Uterus (tissue), 3 donors: ENCODE measurements at regions not wholly inside any gene's neighbourhood (a gene's known extent, or its start where the extent isn't known, plus 50 kb on each side); places are given as distances from the start of the nearest gene placed in this dataset.

Experiments
- DNase-seq, 2 donors: peaks; one replicate each; pipeline ENCODE4 v3.0.0-alpha.2; 2019 to 2020
- H3K27ac ChIP-seq, 2 donors: fragments of 200-600 bp; sonication (generic); 1 replicate in 1 of 2; 2 replicates in 1 of 2; pipeline ENCODE4 v1.5.1; 2016 to 2018
- H3K27me3 ChIP-seq, 2 donors: fragments of 200-600 bp; sonication (generic); one replicate each; pipeline ENCODE4 v1.5.1; 2018 to 2019; ENCODE audit warnings: control low read depth in 1 of 2
- H3K36me3 ChIP-seq, 2 donors: fragments of 200-600 bp; sonication (generic); one replicate each; pipeline ENCODE4 v1.5.1; 2019; ENCODE audit warnings: control low read depth in 1 of 2
- H3K4me1 ChIP-seq, 2 donors: fragments of 200-600 bp; sonication (generic); one replicate each; pipeline ENCODE4 v1.5.1; 2018 to 2019; ENCODE audit warnings: control low read depth in 1 of 2
- H3K4me3 ChIP-seq, 2 donors: fragments of 200-600 bp; sonication (generic); 1 replicate in 1 of 2; 2 replicates in 1 of 2; pipeline ENCODE4 v1.5.1; 2018 to 2019; ENCODE audit warnings: mild to moderate bottlenecking in 1 of 2
- H3K9me3 ChIP-seq, 2 donors: fragments of 200-600 bp; sonication (generic); one replicate each; pipeline ENCODE4 v1.5.1; 2019; ENCODE audit warnings: control low read depth in 1 of 2
- POLR2A ChIP-seq, 2 donors: fragments of 450-650 bp; IDR thresholded peaks; one replicate each; pipeline ENCODE4 v1.6.1; 2016; ENCODE audit warnings: antibody characterized with exemption in 2 of 2, mild to moderate bottlenecking in 1 of 2, moderate library complexity in 1 of 2
- intact Hi-C: fragments of 100-400 bp; cut with DNase I; formaldehyde crosslinking; loops from one replicate; pipeline ENCODE4 v1.15.1; 2023; ENCODE audit warnings: low total_unique reads
- TF ChIP-seq, protein P1 (sequence below), 4 experiments: fragments of 200-600 bp in 2 of 4; fragments of 450-650 bp in 2 of 4; sonication (generic) in 2 of 4; IDR thresholded peaks; one replicate each; pipeline ENCODE4 v1.5.1; 2016 to 2019; ENCODE audit warnings: antibody characterized with exemption in 4 of 4, mild to moderate bottlenecking in 2 of 4, moderate library complexity in 1 of 4
- donor health status: DM: yes; HTN: yes; CAD: no.

DNA sequence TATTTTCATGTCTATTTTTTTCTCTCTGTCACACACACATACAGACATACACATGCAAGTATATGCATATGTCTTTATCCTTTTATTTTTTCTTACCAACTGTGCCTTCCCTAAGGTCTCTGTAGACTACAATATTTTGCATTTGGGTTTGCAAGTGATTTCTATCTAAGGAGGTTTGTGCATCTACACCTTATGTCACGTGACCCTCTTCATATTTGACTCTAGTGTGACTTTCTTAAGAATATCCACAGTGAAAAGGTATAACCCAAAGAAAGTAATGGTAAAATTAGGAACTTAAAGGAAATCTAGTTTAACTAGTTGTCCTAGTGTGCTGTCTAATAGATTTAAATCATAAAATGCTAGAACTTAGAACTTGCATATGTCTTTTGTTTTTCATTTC, 298.8 kb upstream of the LRIG3 start:
- H3K4me1 ChIP-seq, result no peaks in the 10 kb centered on the region
- H3K9me3 ChIP-seq, result no peaks in the 10 kb centered on the region
- no peaks in the 10 kb centered on the region for H3K36me3 ChIP-seq
- intact Hi-C loops, result no loop called here
- no peak overlapping the region for H3K4me3 ChIP-seq
- no peaks in the 10 kb centered on the region for H3K27me3 ChIP-seq
- TF ChIP-seq POLR2A (IDR thresholded peaks at IDR 0.05), result no peak
- TF ChIP-seq, protein P1, sequence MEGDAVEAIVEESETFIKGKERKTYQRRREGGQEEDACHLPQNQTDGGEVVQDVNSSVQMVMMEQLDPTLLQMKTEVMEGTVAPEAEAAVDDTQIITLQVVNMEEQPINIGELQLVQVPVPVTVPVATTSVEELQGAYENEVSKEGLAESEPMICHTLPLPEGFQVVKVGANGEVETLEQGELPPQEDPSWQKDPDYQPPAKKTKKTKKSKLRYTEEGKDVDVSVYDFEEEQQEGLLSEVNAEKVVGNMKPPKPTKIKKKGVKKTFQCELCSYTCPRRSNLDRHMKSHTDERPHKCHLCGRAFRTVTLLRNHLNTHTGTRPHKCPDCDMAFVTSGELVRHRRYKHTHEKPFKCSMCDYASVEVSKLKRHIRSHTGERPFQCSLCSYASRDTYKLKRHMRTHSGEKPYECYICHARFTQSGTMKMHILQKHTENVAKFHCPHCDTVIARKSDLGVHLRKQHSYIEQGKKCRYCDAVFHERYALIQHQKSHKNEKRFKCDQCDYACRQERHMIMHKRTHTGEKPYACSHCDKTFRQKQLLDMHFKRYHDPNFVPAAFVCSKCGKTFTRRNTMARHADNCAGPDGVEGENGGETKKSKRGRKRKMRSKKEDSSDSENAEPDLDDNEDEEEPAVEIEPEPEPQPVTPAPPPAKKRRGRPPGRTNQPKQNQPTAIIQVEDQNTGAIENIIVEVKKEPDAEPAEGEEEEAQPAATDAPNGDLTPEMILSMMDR (IDR thresholded peaks at IDR 0.05), result no peak
- no peak for DNase-seq
- H3K27ac ChIP-seq, result no peak overlapping the region

GRCh38 chr12:59196989-59197388, 276.7 kb upstream of the LRIG3 start:
- H3K27me3 ChIP-seq, result no peaks in the 10 kb centered on the region
- H3K4me3 ChIP-seq, result no peak overlapping the region
- H3K4me1 ChIP-seq, result no peaks in the 10 kb centered on the region
- H3K27ac ChIP-seq, result no peak overlapping the region
- intact Hi-C loops, result no loop called here
- no peaks in the 10 kb centered on the region for H3K36me3 ChIP-seq
- DNase-seq, result no peak
- H3K9me3 ChIP-seq, result no peaks in the 10 kb centered on the region
- TF ChIP-seq, protein P1 (IDR thresholded peaks at IDR 0.05), result no peak
- no peak for TF ChIP-seq POLR2A (IDR thresholded peaks at IDR 0.05)

- intact Hi-C loops, result no loop called here
- H3K27me3 ChIP-seq, result no peaks in the 10 kb centered on the region
- no peaks in the 10 kb centered on the region for H3K4me1 ChIP-seq
- H3K9me3 ChIP-seq, result no peaks in the 10 kb centered on the region
- DNase-seq, result no peak
- no peaks in the 10 kb centered on the region for H3K36me3 ChIP-seq
- H3K27ac ChIP-seq, result no peak overlapping the region
- no peak overlapping the region for H3K4me3 ChIP-seq
- TF ChIP-seq POLR2A (IDR thresholded peaks at IDR 0.05), result no peak
- TF ChIP-seq, protein P1 (IDR thresholded peaks at IDR 0.05), result no peak
Observed at GRCh38 chr12:59194794-59195193, 274.5 kb upstream of the LRIG3 start.

- Histone ChIP-seq H3K36me3 (no peaks in the 10 kb centered on the region), H3K27ac (no peak overlapping the region), H3K4me3 (no peak overlapping the region), H3K4me1 (no peaks in the 10 kb centered on the region), H3K27me3 (no peaks in the 10 kb centered on the region), H3K9me3 (no peaks in the 10 kb centered on the region)
- TF ChIP-seq POLR2A (IDR thresholded peaks at IDR 0.05), result no peak
- TF ChIP-seq, protein P1 (IDR thresholded peaks at IDR 0.05), result no peak
- intact Hi-C loops, result no loop called here
- no peak for DNase-seq
Observed at GRCh38 chr12:59193476-59194050, 273.3 kb upstream of the LRIG3 start.

GRCh38 chr12:59191372-59191771, 271.1 kb upstream of the LRIG3 start:
- Histone ChIP-seq H3K4me3 (no peak overlapping the region), H3K27ac (no peak overlapping the region), H3K4me1 (no peaks in the 10 kb centered on the region), H3K36me3 (no peaks in the 10 kb centered on the region), H3K27me3 (no peaks in the 10 kb centered on the region), H3K9me3 (no peaks in the 10 kb centered on the region)
- intact Hi-C loops, result no loop called here
- TF ChIP-seq POLR2A (IDR thresholded peaks at IDR 0.05), result no peak
- TF ChIP-seq, protein P1 (IDR thresholded peaks at IDR 0.05), result no peak
- no peak for DNase-seq
